CD4-positive, alpha-beta T cell treated with Interleukin-1 beta for 1 hour (primary cell): ENCODE measurements at regions not wholly inside any gene's neighbourhood (a gene's known extent, or its start where the extent isn't known, plus 50 kb on each side); places are given as distances from the start of the nearest gene placed in this dataset.
"Not testable (repeated sequence)": the region's sequence is repeated elsewhere in the genome, so short reads cannot be mapped to it uniquely, and the experiment has no call there.

ENCODE experiments used
- DNase-seq, 2 donors: peaks; one replicate each; pipeline ENCODE4 v3.0.0-alpha.2; 2020 to 2022

GRCh38 chr7:138328215-138328614, 131.8 kb upstream of the TRIM24 start:
- no peak for DNase-seq

DNA sequence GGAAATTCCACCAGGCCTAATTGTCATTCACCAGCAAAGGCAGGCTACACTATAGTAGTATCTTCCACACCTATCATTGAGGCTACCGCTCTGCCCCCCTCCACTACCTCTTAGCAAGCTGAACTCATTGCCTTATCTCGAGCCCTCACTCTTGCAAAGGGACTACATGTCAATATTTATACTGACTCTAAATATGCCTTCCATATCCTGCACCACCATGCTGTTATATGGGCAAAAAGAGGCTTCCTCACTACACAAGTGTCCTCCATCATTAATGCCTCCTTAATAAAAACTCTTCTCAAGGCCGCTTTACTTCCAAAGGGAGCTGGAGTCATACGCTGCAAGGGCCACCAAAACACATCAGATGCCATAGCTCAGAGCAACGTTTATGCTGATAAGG, 127.2 kb upstream of the TRIM24 start:
- DNase-seq, result not testable (repeated sequence)

DNA sequence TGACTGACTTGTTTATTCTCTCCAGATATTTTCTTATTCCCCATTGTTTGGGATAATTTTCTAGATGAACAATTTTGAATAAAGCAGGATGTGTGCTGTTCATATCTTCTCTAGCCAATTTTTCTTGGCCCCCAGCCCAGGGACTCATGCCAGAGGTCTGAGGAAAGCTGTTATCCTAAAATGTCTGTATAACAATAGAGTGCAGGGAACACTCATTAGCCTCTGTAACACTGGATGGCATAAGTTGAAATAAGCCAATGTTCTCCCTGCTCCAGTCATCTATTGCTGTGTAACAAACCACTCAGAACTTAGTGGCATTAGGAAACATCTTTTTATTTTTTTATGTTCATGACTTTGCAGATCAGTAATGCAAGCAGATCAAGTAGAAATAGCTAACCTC, 121.7 kb upstream of the TRIM24 start:
- DNase-seq, result no peak

DNA sequence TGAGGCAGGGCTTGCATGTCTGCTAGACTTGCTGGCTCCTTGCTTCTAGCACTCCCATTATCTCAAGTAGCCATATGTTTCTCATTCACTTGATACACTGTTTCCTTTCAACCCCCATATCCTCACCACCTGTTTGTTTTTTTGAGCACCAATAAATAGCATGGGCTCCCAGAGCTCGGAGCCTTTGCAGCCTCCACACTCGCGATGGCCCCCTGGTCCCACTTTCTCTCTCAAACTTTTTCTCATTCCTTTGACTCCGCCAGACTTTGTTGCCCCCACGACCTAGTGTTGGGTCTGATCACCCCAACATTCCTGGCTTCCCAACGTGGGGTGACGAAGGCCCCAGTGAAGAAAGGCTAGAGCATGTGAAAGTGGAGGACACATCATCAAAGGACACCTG, 120.8 kb upstream of the TRIM24 start:
- not testable (repeated sequence) for DNase-seq

GRCh38 chr7:138342990-138343389, 117.1 kb upstream of the TRIM24 start:
- DNase-seq, result no peak

DNA sequence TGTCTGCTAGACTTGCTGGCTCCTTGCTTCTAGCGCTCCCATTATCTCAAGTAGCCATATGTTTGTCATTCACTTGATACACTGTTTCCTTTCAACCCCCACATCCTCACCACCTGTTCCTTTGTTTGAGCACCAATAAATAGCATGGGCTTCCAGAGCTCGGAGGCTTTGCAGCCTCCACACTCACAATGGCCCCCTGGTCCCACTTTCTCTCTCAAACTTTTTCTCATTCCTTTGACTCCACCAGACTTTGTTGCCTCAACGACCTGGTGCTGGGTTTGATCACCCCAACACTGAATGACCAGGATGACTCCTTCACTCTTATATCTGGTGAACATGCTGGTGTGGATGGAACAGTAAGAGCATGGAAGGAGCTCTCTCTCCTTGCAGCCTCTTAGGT, 114.5 kb upstream of the TRIM24 start:
- no peak for DNase-seq

GRCh38 chr7:138346975-138347374, 113.1 kb upstream of the TRIM24 start:
- DNase-seq, result no peak

GRCh38 chr7:138349841-138350700, 110.0 kb upstream of the TRIM24 start:
- DNase-seq, result no peak

DNA sequence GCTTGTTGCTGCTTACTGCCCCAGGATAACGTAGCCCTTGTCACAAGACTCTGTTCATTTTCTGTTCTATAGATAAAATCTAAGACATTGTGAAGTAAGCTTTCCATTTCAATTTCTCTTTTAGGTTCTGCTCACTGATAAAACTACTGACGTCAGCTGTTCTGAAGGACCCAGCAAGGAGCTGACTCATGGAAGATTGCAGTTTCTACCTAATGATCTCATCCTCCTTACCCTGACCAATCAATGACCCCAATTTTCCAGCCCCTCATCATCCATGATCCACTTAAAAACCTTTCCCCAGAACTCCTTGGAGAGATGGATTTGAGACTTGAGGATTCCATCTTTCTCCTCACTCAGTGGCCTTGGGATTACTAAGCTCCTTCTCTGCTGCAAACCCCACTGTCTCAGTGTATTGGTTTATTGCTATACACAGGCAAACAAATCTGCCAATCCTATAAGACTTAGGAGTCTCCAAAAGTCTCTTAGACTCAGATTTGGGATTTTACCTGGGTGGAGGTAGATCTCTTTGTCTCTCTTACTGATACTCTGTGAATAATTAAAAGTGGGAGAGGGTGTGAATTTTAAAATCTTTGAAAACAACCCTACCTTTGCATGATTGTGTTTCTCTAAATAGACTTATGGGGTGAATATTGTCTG, 109.2 kb upstream of the TRIM24 start:
- no peak for DNase-seq

DNA sequence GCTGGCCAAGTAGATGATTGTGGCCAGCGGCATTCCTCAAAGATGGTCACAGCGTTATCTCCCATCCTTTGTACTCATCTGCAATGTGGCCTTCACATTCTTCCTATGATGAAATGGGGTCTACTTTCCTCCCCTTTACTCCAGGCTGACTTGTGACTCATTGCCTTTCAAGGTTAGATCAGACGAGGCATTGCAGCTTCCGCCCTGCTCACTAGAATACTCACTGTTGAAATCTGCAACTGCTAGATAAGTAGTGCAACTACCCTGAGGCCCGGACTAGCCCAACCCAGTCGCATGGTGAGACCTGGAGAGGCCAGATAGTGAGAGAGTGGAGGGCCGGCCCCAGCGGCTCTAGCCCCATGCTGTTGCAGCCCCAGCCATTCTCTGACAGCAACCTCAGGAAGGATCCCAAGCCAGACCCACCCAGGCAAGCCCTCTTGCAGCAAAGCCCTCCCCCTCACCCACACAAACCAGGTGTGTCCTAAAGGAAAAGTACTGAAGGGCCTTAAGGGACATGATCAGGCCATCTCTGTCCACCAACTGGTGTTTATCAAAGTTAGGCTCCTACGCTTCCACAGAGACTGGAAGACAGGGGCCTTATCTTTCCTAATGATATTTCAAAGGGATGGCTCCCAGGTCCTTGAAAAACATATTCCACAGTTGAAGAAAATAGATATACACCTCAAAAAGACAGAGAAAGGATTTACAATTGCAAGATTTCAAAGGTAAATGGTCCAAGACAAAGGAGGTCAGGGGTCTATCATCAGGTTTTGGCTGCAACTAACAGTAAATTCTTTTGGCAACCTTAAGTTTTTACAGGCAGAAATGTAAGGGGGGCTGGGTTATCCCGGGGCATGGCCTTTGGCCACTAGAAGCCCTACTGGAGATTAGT, 107.2 kb upstream of the TRIM24 start:
- DNase-seq, result no peak

DNA sequence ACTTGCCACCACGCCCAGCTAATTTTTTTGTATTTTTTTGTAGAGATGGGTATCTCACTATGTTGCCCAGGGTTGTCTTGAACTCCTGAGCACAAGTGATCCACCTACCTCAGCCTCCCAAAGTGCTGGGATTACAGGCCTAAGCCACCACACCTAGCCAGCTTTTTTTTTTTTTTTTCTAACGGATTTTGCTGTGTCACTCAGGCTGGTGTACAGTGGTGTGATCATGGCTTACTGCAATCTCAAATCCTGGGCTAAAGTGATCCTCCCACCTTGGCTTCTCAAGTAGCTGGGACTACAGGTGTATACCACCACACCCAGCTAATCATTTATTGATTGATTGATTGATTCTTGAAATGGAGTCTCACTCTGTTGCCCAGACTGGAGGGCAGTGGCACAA, 106.0 kb upstream of the TRIM24 start:
- no peak for DNase-seq

- DNase-seq, result no peak
Observed at GRCh38 chr7:138355254-138355653, 104.8 kb upstream of the TRIM24 start.

- DNase-seq, result no peak
Observed at GRCh38 chr7:138358850-138359341, 101.2 kb upstream of the TRIM24 start.

- no peak for DNase-seq
Observed at GRCh38 chr7:138359870-138360559, 100.0 kb upstream of the TRIM24 start.

DNA sequence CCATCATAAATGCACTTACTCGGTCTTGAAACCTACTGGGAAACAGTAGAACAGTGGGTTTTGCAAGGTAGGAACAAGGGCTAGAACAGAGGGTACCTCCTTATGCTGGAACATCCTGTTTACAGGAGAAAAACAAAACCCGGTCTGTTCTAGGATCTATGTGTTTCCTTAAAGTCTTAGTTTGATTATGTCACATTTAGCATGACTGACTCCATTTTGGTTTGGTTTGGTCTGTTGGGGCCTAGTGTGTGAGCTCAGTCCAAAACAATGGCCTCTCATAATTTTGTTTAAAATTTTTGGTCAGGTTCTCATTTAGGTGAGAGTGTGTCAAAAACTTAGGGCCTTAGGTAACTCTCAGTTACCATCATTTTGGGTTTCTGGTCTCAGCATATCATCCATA, 96.3 kb upstream of the TRIM24 start:
- no peak for DNase-seq

DNA sequence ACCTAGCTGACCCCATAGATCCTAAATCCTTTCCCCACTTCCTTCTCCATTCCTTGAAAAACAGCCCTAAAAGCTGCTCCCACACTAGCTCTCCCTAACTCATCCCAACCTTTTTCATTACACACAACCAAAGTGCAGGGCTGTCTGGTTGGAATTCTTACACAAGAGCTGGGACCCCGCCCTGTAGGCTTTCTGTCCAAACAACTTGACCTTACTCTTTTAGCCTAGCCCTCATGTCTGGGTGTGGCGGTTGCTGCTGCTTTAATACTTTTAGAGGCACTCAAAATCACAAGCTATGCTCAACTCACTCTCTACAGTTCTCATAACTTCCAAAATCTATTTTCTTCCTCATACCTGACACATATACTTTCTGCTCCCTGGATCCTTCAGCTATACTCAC, 93.9 kb upstream of the TRIM24 start:
- DNase-seq, result not testable (repeated sequence)

DNA sequence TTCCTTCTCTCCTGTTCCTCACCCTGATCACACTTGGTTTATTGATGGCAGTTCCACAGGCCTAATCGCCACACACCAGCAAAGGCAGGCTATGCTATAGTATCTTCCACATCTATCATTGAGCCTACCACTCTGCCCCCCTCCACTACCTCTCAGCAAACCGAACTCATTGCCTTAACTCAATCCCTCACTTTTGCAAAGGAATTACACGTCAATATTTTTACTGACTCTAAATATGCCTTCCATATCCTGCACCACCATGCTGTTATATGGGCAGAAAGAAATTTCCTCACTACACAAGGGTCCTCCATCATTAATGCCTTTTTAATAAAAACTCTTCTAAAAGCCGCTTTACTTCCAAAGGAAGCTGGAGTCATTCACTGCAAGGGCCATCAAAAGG, 93.4 kb upstream of the TRIM24 start:
- not testable (repeated sequence) for DNase-seq

DNA sequence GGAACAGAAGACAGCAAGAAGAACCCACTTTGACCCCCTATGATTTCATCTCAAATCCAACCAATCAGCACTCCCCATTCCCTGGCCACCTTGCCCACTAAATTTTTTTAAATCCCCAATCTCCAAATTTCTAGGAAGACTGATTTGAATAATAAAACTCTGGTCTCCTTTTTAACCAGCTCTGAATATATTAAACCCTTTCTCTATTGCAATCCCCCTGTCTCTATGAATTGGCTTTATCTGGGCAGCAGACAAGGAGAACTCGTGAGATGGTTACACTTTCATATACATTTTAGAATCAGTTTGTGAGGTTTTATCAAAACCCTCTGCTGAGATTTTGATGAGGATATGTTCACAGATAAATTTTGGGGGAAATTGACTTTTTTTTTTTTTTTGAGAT, 90.3 kb upstream of the TRIM24 start:
- no peak for DNase-seq

DNA sequence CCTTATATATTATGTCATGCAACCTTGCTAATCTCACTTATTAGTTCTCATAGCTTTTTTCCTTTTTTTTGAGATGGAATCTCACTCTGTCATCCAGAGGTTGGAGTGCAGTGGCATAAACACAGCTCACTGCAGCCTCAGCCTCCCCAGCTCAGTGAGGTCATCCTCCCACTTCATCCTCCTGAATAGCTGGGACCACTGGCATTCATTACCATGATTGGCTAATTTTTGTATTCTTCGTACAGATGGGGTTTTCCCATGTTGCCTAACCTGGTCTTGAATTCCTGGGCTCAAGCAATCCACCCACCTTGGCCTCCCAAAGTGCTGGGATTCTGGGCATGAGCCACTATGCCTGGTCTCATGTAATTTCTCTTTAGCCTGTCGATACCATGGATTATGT, 89.1 kb upstream of the TRIM24 start:
- no peak for DNase-seq

GRCh38 chr7:138374119-138374693, 85.9 kb upstream of the TRIM24 start:
- DNase-seq, result no peak

DNA sequence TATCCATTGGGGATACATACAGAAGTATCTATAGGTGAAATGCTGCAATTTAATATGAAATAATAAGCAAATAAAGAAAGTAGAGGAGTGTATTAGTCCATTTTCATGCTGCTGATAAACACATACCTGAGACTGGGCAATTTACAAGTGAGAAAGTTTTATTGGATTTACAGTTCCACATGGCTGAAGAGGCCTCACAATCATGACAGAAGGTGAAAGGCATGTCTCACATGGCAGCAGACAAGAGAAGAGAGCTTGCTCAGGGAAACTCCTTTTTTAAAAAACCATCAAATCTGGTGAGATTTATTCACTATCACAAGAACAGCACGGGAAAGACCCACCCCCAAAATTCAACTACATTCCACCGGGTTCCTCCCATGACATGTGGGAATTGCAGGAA, 82.8 kb upstream of the TRIM24 start:
- no peak for DNase-seq
